ENCODE measurements at regions not wholly inside any gene's neighbourhood (a gene's known extent, or its start where the extent isn't known, plus 50 kb on each side); places are given as distances from the start of the nearest gene placed in this dataset.
A peak's percentile ranks its signal among the peaks of the same experiment; 100 is the strongest.

- H3K9me3 ChIP-seq (ENCODE audit: control insufficient read depth, insufficient read depth, low read depth, low read length) = no peaks in the 10 kb centered on the region
- H2AFZ ChIP-seq (ENCODE audit: low read length) = no peak overlapping the region
- no peaks in the 10 kb centered on the region for H4K20me1 ChIP-seq (ENCODE audit: control insufficient read depth, extremely low read depth, insufficient read depth, low read length)
Observed at GRCh38 chr12:114821570-114821969, 137.6 kb upstream of the TBX3 start.

GRCh38 chr12:114820796-114821195 lies 136.8 kb upstream of the TBX3 start:
- H3K9ac ChIP-seq (ENCODE audit: insufficient read depth, low read length) = no peak overlapping the region
- H3K4me1 ChIP-seq (ENCODE audit: control insufficient read depth, extremely low read depth, insufficient read depth, low read length) = no peaks in the 10 kb centered on the region
- no peak overlapping the region for H3K27ac ChIP-seq (ENCODE audit: insufficient read depth, low read length)
- DNase-seq (ENCODE audit: low read depth in 2 of 2) = no peak
- H4K20me1 ChIP-seq (ENCODE audit: control insufficient read depth, extremely low read depth, insufficient read depth, low read length) = no peaks in the 10 kb centered on the region
- no peak overlapping the region for H3K4me2 ChIP-seq (ENCODE audit: extremely low read depth, insufficient read depth, low read length)
- no peaks in the 10 kb centered on the region for H3K36me3 ChIP-seq (ENCODE audit: control insufficient read depth, insufficient read depth, low read length)
- no peak for TF ChIP-seq CTCF (conservative IDR thresholded peaks at IDR 0.05 in 1 of 2, IDR thresholded peaks at IDR 0.05 in 1 of 2; ENCODE audit: low read depth in 1 of 2, low read length in 2 of 2)
- TF ChIP-seq EZH2 (IDR thresholded peaks at IDR 0.05; ENCODE audit: low read length, missing control alignments) = no peak
- no peak overlapping the region for H3K4me3 ChIP-seq (replicated peaks in 1 of 4; ENCODE audit: control extremely low read depth in 1 of 4, insufficient read depth in 1 of 4, low read depth in 3 of 4, low read length in 4 of 4)
- H3K79me2 ChIP-seq (ENCODE audit: control insufficient read depth, insufficient read depth, low read length) = no peaks in the 10 kb centered on the region
- H3K27me3 ChIP-seq (ENCODE audit: control insufficient read depth, insufficient read depth, low read length) = no peaks in the 10 kb centered on the region
- H2AFZ ChIP-seq (ENCODE audit: low read length) = no peak overlapping the region
- H3K9me3 ChIP-seq (ENCODE audit: control insufficient read depth, insufficient read depth, low read depth, low read length) = no peaks in the 10 kb centered on the region

More at GRCh38 chr12:114821570-114821969, 137.6 kb upstream of the TBX3 start:
- H3K4me2 ChIP-seq (ENCODE audit: extremely low read depth, insufficient read depth, low read length) = no peak overlapping the region
- H3K4me3 ChIP-seq (replicated peaks in 1 of 4; ENCODE audit: control extremely low read depth in 1 of 4, insufficient read depth in 1 of 4, low read depth in 3 of 4, low read length in 4 of 4) = no peak overlapping the region
- no peaks in the 10 kb centered on the region for H3K27me3 ChIP-seq (ENCODE audit: control insufficient read depth, insufficient read depth, low read length)
- no peaks in the 10 kb centered on the region for H3K36me3 ChIP-seq (ENCODE audit: control insufficient read depth, insufficient read depth, low read length)
- TF ChIP-seq CTCF (conservative IDR thresholded peaks at IDR 0.05 in 1 of 2, IDR thresholded peaks at IDR 0.05 in 1 of 2; ENCODE audit: low read depth in 1 of 2, low read length in 2 of 2) = no peak
- TF ChIP-seq EZH2 (IDR thresholded peaks at IDR 0.05; ENCODE audit: low read length, missing control alignments) = no peak
- no peaks in the 10 kb centered on the region for H3K4me1 ChIP-seq (ENCODE audit: control insufficient read depth, extremely low read depth, insufficient read depth, low read length)
- H3K9ac ChIP-seq (ENCODE audit: insufficient read depth, low read length) = no peak overlapping the region
- no peaks in the 10 kb centered on the region for H3K79me2 ChIP-seq (ENCODE audit: control insufficient read depth, insufficient read depth, low read length)
- DNase-seq (ENCODE audit: low read depth in 2 of 2) = peak in 1 of 2 donors; percentile 2
- no peak overlapping the region for H3K27ac ChIP-seq (ENCODE audit: insufficient read depth, low read length)

- H3K4me2 ChIP-seq (ENCODE audit: extremely low read depth, insufficient read depth, low read length) = no peak overlapping the region
- no peak overlapping the region for H3K9ac ChIP-seq (ENCODE audit: insufficient read depth, low read length)
- no peak overlapping the region for H3K4me3 ChIP-seq (replicated peaks in 1 of 4; ENCODE audit: control extremely low read depth in 1 of 4, insufficient read depth in 1 of 4, low read depth in 3 of 4, low read length in 4 of 4)
Observed at GRCh38 chr12:114817571-114818425, 133.8 kb upstream of the TBX3 start.

More at GRCh38 chr12:114817571-114818425, 133.8 kb upstream of the TBX3 start:
- Histone ChIP-seq H3K4me1 (ENCODE audit: control insufficient read depth, extremely low read depth, insufficient read depth, low read length) (peaks cover 4% of the 10 kb centered on the region), H3K27me3 (ENCODE audit: control insufficient read depth, insufficient read depth, low read length) (no peaks in the 10 kb centered on the region), H4K20me1 (ENCODE audit: control insufficient read depth, extremely low read depth, insufficient read depth, low read length) (no peaks in the 10 kb centered on the region), H3K79me2 (ENCODE audit: control insufficient read depth, insufficient read depth, low read length) (no peaks in the 10 kb centered on the region), H3K27ac (ENCODE audit: insufficient read depth, low read length) (no peak overlapping the region), H3K9me3 (ENCODE audit: control insufficient read depth, insufficient read depth, low read depth, low read length) (no peaks in the 10 kb centered on the region), H3K36me3 (ENCODE audit: control insufficient read depth, insufficient read depth, low read length) (no peaks in the 10 kb centered on the region), H2AFZ (ENCODE audit: low read length) (no peak overlapping the region)
- no peak for DNase-seq (ENCODE audit: low read depth in 2 of 2)
- no peak for TF ChIP-seq EZH2 (IDR thresholded peaks at IDR 0.05; ENCODE audit: low read length, missing control alignments)
- TF ChIP-seq CTCF (conservative IDR thresholded peaks at IDR 0.05 in 1 of 2, IDR thresholded peaks at IDR 0.05 in 1 of 2; ENCODE audit: low read depth in 1 of 2, low read length in 2 of 2) = no peak

Measured in fibroblast of lung (primary cell).